ENCODE measurements at regions not wholly inside any gene's neighbourhood (a gene's known extent, or its start where the extent isn't known, plus 50 kb on each side); places are given as distances from the start of the nearest gene placed in this dataset.

- H3K9me3 ChIP-seq: no peaks in the 10 kb centered on the region
- DNase-seq (ENCODE audit: low spot score in 2 of 2): peak; percentile 43 to 65
- no peaks in the 10 kb centered on the region for H3K4me1 ChIP-seq
- intact Hi-C loops (cut with DNase I; ENCODE audit: low total_unique reads): no loop called here
- no peak overlapping the region for H3K27ac ChIP-seq
- H3K36me3 ChIP-seq: no peaks in the 10 kb centered on the region
- TF ChIP-seq POLR2A (IDR thresholded peaks at IDR 0.05) (no peak), CTCF (IDR thresholded peaks at IDR 0.05) (no peak), POLR2AphosphoS5 (IDR thresholded peaks at IDR 0.05) (no peak)
- no peaks in the 10 kb centered on the region for H3K27me3 ChIP-seq
- no peak overlapping the region for H3K4me3 ChIP-seq
Measured at GRCh38 chr15:70284438-70285214, 186.9 kb upstream of the TLE3 start.

GRCh38 chr15:70283511-70283910 is 185.8 kb upstream of the TLE3 start:
- Histone ChIP-seq H3K4me1 (no peaks in the 10 kb centered on the region), H3K4me3 (no peak overlapping the region), H3K27me3 (no peaks in the 10 kb centered on the region), H3K36me3 (no peaks in the 10 kb centered on the region), H3K27ac (no peak overlapping the region), H3K9me3 (no peaks in the 10 kb centered on the region)
- TF ChIP-seq POLR2A (IDR thresholded peaks at IDR 0.05) (no peak), CTCF (IDR thresholded peaks at IDR 0.05) (no peak), POLR2AphosphoS5 (IDR thresholded peaks at IDR 0.05) (no peak)
- intact Hi-C loops (cut with DNase I; ENCODE audit: low total_unique reads): no loop called here
- peak in 1 of 2 donors; percentile 39 for DNase-seq (ENCODE audit: low spot score in 2 of 2)

GRCh38 chr15:70281811-70282307 is 184.1 kb upstream of the TLE3 start:
- no peak overlapping the region for H3K27ac ChIP-seq
- intact Hi-C loops (cut with DNase I; ENCODE audit: low total_unique reads): no loop called here
- no peaks in the 10 kb centered on the region for H3K36me3 ChIP-seq
- TF ChIP-seq POLR2A (IDR thresholded peaks at IDR 0.05) (no peak), POLR2AphosphoS5 (IDR thresholded peaks at IDR 0.05) (no peak), CTCF (IDR thresholded peaks at IDR 0.05) (no peak)
- no peak for DNase-seq (ENCODE audit: low spot score in 2 of 2)
- H3K9me3 ChIP-seq: no peaks in the 10 kb centered on the region
- no peaks in the 10 kb centered on the region for H3K27me3 ChIP-seq
- H3K4me1 ChIP-seq: no peaks in the 10 kb centered on the region
- no peak overlapping the region for H3K4me3 ChIP-seq

GRCh38 chr15:70281261-70281810 is 183.6 kb upstream of the TLE3 start:
- Histone ChIP-seq H3K27me3 (no peaks in the 10 kb centered on the region), H3K36me3 (no peaks in the 10 kb centered on the region), H3K27ac (no peak overlapping the region), H3K9me3 (no peaks in the 10 kb centered on the region), H3K4me3 (no peak overlapping the region), H3K4me1 (no peaks in the 10 kb centered on the region)
- intact Hi-C loops (cut with DNase I; ENCODE audit: low total_unique reads): no loop called here
- TF ChIP-seq POLR2A (IDR thresholded peaks at IDR 0.05): no peak
- no peak for TF ChIP-seq POLR2AphosphoS5 (IDR thresholded peaks at IDR 0.05)
- no peak for TF ChIP-seq CTCF (IDR thresholded peaks at IDR 0.05)
- peak in 1 of 2 donors; percentile 15 for DNase-seq (ENCODE audit: low spot score in 2 of 2)

- no peaks in the 10 kb centered on the region for H3K36me3 ChIP-seq
- TF ChIP-seq CTCF (IDR thresholded peaks at IDR 0.05) (no peak), POLR2AphosphoS5 (IDR thresholded peaks at IDR 0.05) (no peak), POLR2A (IDR thresholded peaks at IDR 0.05) (no peak)
- H3K9me3 ChIP-seq: no peaks in the 10 kb centered on the region
- H3K4me3 ChIP-seq: no peak overlapping the region
- no peaks in the 10 kb centered on the region for H3K27me3 ChIP-seq
- peak in 1 of 2 donors; percentile 31 for DNase-seq (ENCODE audit: low spot score in 2 of 2)
- intact Hi-C loops (cut with DNase I; ENCODE audit: low total_unique reads): no loop called here
- H3K4me1 ChIP-seq: no peaks in the 10 kb centered on the region
- no peak overlapping the region for H3K27ac ChIP-seq
Measured at GRCh38 chr15:70280781-70281180, 183.1 kb upstream of the TLE3 start.
